Stimulated activated CD8-positive, alpha-beta memory T cell treated with anti-CD3 and anti-CD28 coated beads, Interleukin-7, amount 100 ng/mL, for 1 hour (primary cell): ENCODE measurements at regions not wholly inside any gene's neighbourhood (a gene's known extent, or its start where the extent isn't known, plus 50 kb on each side); places are given as distances from the start of the nearest gene placed in this dataset.
"Not testable (repeated sequence)": the region's sequence is repeated elsewhere in the genome, so short reads cannot be mapped to it uniquely, and the experiment has no call there.

Experiments
- DNase-seq, 2 donors: peaks; one replicate each; pipeline ENCODE4 v3.0.0-alpha.2; 2020; ENCODE audit warnings: low read depth in 2 of 2

DNA sequence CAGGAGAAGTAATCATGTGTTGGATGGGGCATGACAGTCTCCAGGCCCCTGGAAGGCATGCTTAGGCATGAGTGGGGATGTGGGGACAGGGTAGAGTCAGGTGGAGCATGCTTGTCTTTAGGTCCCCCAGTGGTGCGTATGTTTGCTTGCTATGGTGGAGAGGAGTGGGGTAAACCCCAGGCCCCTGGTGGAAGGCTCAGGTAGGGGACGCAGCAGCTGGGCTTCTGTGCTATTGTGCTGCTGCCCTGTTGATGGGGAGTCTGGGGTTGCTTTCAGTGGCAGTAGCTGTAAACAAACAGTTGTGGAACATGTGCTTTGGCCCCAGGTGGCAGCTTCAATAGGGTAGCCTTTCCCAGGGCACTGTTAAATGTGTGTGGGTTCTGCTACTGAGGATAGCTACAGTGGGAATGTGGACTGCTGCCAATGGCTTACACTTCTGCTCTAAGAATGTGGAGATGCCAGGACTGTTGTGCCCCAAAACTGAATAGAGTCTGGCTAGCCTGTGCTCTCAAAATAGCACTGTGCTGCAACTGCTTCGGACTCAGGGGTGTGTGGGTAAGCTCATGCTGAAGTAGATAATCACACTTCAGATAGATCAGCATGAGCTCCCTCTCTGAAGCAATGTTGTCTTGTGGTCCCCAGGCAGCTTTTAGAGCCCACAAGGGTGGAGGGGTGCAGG lies 1257.3 kb downstream of the DIAPH3 start:
- DNase-seq = no peak

DNA sequence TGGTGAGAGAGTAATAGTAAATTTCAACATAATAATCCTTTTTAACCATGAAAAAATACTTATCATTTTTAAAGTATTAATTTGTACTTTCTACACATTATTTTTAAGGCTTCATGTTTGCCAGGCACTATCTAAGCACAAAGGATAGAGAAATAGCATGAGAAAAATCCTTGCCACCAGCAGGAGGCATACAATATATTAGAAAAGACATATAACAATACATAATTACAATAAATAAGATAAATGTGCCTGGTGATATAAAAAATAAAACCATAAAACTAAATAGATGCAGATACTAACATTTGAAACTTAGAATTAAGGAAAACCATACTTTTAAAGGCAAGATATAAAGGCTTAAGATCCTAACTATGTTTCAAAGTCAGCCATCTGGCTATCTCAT lies 1256.4 kb downstream of the DIAPH3 start:
- no peak for DNase-seq

DNA sequence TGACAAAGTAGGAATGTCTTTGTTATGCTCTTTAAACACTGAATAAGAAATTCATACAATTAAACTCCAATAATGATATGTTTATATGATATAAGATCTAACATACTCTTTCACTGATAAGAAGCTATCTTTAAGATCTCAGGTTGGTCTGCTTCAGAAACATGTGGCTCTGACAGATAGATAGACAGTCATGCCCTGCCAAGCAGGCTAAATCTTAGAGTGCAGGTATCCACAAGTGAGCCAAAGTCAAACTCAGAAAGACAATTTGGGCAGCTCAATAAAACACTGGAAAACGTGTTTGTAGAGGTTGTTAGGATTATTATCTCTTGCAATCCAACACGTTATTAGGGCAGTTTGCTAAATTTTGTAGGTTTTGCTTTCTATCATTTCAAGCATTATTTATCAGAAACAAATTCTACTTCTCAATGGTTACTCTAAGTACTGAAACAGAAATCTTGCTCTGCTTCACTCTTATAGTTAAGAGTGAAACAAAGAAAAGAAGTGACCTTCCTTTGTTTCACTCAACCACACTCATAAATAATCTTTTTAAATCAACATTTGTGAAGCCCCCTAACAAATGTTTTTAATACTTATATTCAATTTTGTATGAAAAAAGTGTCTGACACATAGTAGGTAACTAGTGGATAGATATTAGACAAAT lies 1255.6 kb downstream of the DIAPH3 start:
- DNase-seq = no peak

DNA sequence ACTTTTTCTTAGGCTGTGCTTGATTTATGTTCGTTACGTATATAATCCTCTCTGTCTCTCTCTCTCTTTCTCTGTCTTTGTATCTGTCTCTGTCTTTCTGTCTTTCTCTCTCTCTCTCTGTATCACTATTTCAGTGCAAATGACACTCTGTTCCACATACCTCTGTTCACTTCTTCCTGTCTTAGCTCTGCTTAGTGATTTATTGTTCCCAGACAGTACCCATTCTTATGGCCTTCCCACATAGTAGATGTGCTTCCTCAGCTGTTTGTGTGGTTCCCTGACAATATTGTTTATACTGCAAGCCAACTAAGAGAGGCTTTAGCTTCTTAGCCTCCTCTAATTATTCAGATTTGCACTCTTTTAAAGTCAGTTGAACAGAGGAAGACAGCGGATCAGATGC lies 1244.2 kb downstream of the DIAPH3 start:
- no peak for DNase-seq

DNA sequence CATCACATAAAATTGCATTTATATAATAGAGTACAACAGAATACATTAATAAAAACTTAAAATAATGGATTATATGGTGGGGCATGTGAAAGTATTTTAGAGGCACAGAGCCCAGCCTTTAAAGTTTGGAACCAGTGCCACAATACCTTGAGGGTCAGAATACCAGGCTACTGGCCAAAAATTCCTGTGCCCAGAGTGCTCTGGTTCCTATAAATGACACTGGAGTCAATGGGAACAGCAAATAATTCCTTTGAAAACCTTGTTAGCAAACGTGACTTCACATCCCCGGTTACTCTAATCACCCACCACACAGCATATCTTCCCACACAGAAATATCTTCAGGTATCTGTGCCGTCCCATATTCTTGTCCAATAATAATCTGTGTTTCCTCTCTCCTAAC lies 1242.6 kb downstream of the DIAPH3 start:
- DNase-seq = no peak

DNA sequence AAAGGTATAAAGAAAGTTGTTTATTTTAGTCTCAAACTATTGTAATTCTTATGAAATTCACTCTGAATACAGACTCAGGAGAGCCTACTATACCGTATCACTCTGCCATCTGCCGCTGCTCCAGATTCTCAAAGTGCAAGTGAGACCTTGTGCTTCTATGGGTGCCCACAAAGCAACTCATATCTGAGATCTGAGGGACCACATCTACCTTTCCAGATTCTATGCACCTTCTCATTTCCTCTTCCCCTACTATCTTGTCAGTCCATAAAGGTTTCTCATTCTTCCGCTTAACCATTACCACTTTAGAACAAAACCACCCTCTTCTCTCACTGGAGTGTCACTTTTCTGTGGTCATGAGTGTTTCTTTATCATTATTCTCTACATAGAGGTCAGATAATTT lies 1236.9 kb downstream of the DIAPH3 start:
- DNase-seq = no peak

DNA sequence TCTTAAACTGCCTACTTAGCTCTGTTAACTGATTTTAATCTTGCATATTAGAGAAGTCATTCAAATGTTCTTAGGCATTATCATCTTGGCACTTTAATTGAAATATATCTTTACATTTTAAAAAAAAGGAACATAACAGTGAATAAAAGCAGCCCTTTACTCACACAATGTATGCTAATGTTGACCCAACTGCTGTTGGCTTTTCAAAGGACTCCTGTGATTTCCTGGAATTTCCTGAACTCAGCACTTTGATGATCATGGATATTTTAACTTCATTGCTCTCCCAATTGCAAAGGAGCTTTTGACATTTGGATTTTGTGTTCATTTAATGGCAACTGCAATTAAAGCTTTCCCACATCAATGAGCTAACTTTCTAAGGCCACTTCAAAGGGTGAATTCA lies 1230.3 kb downstream of the DIAPH3 start:
- DNase-seq = no peak

DNA sequence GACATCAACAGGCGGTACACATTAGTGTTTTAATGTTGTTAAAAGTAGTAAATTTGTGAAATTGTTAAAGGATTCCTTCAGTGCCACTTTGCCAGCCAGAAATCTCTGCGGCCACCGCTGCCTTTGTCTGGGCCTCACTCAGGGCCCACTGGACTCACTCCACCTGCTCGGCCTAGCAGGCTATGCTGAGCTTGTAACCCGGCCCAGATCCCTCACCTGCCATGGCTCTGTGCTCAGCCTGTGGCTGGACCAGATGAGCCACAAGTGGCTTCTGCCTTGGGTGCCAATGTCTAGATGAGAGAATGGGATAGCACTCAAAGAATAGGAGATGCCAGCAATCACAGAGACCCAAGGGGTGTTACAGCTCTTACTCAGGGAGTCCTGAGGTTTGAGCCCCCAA lies 1228.0 kb downstream of the DIAPH3 start:
- DNase-seq = no peak

DNA sequence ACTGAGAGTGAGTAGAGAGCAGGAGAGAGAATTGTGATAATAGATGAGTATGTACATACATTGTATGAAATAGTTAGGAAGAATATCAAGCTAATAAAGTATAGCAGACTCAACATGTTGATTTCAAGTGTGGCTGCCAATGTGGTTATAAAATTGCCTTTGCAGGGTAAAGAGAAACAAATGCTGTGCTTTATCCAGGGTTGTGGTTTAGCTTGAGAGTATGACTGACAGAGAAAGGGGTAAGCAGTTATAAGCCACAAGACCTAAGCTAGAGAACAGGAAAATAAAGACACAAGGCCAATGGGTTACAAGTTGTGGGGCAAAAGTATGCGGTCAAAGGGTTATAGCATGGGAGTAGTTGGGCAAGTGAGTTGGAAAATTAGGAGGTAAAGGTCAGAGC lies 1217.5 kb downstream of the DIAPH3 start:
- DNase-seq = no peak

DNA sequence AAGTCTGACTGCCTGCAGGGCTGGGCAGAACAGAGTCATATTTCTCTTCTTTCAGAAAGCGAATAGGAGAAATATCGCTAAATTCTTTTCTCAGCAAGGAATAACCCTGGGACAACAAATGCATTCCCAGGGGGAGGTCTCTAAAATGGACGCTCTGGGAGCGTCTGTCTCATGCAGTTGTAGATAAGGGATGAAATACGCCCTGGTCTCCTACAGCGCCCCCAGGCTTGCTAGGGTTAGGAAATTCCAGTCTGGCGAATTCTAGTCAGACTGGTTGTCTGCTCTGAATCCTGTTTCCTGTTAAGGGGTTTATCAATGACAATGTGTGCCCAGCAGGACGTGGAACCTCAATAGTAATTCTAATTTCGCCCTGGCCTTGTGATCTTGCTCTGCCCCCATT lies 1214.1 kb downstream of the DIAPH3 start:
- no peak for DNase-seq

DNA sequence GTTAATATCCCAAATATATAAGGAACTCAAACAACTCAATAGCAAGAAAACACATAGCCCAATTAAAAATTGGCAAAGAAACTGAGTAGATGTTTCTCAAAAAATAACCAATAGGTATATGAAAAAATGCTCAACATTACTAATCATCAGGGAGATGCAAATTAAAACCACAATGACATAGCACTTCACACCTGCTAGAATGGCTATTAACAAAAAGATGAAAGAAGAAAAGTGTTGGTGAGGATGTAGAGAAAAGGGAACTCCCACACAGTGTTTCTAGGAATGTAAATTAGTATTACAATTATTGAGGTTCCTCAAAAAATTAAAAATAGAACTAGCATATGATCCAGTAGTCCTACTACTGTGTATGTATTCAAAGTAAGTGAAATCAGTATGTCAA lies 1212.8 kb downstream of the DIAPH3 start:
- no peak for DNase-seq

DNA sequence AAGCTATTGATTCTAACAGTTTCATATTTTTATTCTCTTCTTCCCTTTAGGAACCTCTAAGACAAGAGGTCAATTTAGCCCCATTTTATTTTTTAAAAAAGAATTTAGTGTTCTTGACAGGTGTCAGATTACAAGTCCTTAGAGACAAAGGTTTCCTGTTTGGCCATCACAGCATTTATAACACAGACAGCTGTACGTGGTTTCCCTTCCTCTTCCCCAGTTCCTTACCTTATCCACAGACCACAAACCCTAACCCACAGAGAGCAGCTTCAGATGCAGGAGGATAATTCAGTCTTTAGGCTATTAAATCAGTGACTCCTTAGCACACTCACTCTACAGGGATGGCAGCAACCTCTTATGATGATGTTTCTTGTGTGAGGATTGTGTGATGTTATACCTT lies 1210.1 kb downstream of the DIAPH3 start:
- no peak for DNase-seq

DNA sequence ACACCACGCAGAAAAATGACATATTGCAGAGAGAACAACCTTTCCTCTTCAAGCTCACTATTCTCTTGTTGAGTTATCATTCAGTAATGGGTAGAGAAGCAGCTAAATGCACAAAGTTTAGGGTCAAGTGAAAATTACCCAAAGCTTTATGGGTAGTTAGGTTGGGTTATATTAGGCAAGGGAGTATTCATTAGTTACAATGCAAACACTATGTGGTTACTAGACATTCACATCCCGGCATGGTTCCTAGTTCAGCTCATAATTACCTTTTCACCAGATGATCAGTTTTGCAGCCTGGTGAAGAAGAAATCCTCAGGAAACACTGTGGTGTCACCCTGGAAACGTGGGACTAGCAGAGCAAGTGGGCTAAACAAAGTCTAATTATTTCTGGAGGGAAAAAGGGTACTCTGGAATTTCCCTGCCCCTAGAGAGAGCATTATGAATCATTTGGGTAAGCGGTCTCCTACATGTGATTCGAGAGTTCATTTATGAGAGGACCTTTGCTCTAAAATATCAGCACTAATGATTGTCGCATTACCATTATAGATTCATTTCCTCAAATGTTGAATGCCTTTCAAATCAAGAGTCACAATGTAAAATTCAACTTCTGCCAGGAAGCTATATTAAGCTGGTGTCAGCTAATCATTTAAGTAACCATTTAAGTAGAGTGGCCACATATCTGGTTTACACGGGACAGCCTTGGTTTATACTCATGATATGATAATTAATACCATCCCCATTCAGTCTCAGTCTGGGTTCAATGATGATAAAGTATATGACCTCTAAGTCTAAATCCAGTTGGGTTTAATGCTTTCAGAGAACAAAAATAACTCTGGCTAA lies 1208.0 kb downstream of the DIAPH3 start:
- no peak for DNase-seq

DNA sequence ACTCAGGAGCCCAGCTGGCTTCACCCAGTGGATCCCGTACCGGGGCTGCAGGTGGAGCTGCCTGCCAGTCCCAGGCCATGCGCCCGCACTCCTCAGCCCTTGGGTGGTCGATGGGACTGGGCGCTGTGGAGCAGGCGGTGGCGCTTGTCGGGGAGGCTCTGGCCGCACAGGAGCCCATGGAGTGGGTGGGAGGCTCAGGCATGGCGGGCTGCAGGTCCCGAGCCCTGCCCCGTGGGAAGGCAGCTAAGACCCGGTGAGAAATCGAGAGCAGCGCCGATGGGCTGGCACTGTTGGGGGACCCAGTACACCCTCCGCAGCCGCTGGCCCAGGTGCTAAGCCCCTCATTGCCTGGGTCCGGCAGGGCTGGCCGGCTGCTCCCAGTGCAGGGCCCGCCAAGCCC lies 1205.6 kb downstream of the DIAPH3 start:
- DNase-seq = not testable (repeated sequence)

DNA sequence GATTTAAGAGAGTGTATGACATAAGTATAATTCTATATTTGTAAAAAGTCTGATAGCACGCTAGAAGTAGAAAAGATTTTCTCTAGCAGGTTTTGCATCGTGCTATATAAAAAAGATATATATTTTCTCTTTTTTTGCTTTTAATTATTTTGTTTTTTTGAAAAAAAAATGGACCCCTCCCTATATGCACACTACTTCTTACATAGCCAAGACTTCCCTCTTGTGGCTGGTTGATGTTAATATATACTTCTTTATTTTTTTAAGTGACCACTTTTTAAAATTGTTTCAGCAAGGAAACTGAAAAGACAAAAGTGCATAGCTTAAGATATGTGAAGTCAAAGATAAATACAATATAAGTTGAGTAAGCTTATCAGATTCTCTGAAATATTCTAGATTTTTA lies 1202.8 kb downstream of the DIAPH3 start:
- no peak for DNase-seq

DNA sequence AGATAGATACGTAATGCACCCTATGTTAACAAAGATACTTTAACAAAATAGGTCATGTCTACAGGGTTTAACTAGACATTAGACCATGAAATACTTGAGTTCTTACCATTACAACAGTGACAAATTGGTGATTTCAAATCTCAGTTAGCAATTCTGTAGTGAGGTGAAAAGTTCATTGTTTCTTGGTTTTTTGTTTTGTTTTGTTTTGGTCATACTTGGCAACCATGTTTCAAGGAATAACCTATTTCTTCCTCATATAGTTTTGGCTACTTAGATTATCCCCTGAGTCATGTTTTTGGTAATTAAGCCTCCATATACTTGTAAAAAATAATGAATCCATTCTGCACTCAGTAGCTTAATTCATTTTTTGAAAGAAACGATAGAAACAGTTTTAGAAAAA lies 1200.4 kb downstream of the DIAPH3 start:
- no peak for DNase-seq

DNA sequence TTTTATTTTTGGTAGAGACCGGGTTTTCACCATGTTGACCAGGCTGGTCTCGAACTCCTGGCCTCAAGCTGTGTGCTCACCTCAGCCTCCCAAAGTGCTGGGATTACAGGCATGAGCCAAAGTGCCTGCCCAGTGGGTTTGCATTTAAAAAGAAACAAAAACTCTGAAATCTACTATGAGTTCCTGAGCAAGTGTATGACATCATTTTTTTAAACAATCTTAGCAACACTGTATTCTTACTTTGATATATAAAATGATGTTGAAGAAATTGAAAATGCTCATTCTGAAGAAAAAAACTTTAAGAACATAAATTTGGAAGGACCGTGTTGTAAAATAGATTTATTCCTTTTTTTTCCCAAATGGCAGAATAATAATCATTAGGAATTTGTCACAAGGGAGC lies 1199.7 kb downstream of the DIAPH3 start:
- no peak for DNase-seq

DNA sequence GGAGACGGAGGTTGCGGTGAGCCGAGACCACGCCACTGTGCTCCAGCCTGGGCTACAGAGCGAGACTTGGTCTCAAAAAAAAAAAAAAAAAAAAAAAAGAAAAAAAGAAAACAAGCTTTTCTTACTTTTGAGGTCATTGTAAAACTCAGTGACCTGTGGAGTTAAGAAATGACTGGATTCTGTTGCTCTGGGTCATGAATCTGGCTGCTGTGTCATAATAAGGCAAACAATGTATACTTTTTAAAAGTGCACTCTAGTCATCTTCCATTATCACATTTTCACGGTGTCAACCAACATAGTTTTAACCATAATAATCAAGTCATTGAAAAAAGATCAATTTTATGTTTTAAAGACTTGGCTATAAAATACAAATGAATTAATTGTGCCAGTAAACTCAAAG lies 1186.6 kb downstream of the DIAPH3 start:
- DNase-seq = no peak

DNA sequence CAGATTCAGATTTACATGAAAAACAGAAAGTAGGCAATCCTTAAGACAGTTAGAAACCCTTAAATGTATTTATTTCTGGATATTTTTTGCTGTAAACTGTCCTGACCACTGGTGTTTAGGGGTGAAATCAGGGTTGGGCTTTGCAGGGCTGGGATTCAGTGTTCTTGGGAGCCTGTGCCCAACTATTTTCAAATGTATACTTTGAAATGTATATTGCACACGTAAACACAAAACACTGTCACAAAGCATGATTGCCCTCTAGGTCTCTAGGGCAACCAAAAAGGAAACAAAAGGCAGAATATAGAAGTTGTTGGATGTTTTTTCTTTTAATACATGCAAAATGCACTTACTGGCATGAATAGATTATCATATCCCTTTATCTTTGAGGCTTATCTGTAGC lies 1185.4 kb downstream of the DIAPH3 start:
- no peak for DNase-seq

DNA sequence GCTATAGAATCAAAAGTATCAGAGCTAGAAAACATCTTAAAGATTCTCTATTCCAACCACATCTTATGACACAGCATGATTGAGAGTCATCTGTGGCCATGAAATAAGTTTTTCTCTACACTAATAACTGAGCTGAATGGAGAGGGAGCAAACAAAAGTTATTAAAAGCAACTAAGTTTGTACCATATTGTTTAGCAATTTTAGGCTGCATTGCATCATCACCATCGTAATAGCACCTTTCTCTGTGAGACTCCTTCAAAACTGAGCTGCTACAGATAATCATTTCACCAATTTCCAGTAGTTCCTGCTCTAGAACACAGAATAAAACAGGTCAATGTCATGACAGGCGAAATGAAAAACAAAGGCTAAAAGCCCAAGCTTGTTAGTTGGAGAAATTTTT lies 1183.9 kb downstream of the DIAPH3 start:
- no peak for DNase-seq

DNA sequence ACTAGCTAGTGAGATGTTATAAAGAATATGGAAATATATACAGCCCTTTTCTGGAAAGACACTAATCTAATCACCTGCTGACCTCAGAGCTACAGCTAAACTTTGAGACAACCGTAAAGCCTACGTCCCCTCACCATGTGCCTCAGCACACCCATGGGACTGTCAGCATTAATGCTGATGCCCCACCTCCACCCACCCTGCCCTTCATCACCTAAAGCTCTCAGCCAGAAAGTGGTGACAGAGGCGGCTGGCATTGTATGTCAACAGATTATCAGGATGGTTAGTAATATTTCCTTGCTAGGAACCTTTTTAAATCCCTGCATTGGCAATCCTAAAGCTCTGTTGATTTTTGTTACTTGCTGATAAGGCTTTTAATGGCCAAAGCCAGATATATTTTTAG lies 1177.9 kb downstream of the DIAPH3 start:
- DNase-seq = no peak

DNA sequence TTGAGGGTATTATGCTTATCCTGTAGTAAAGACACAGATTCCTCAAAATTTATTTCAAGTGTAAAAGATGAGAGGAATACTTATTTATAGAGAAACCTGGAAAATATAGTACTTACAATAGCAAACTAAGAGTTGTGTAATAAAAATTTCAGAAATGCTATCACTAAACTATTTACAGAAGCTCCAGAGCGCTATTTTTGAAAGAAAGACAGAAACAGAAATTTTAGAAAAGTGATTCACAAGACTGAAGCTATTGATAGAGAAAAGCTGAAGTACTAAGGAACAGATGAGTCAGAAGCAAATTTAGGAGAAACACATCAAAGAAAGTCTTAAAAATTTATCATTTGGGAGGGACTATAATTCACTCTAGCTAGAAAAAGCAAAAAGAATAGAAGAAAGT lies 1174.2 kb downstream of the DIAPH3 start:
- DNase-seq = no peak
